HEK293 (cell line): ENCODE measurements at regions not wholly inside any gene's neighbourhood (a gene's known extent, or its start where the extent isn't known, plus 50 kb on each side); places are given as distances from the start of the nearest gene placed in this dataset.

Source experiments
- CTCF ChIA-PET: fragments of 350-600 bp; formaldehyde crosslinking; extraction: SDS; loops from one replicate; lab custom pipeline; 2021; ENCODE audit warnings: antibody characterized with exemption; lab: Yijun Ruan, JAX
- POLR2A ChIA-PET: fragments of 300-600 bp; formaldehyde crosslinking; extraction: SDS; loops from one replicate; lab custom pipeline; 2020; ENCODE audit warnings: antibody characterized with exemption, inconsistent platforms; lab: Yijun Ruan, JAX
- H3K27ac ChIP-seq: fragments of 200-500 bp; sonication (Bioruptor generic); 2 replicates; pipeline ENCODE4 v1.5.1; 2014; ENCODE audit warnings: low read depth, low read length, control low read depth, inconsistent platforms; ENCODE audit errors: extremely low read depth
- H3K36me3 ChIP-seq, 2 experiments: fragments of 200-500 bp in 1 of 2; sonication (Bioruptor generic) in 1 of 2; 1 replicate in 1 of 2; 2 replicates in 1 of 2; pipeline ENCODE4 v1.5.1; 2014 to 2017; ENCODE audit warnings: inconsistent platforms in 2 of 2, low read length in 2 of 2; ENCODE audit not compliant: control insufficient read depth in 2 of 2, insufficient read depth in 1 of 2
- H3K4me1 ChIP-seq: fragments of 200-500 bp; sonication (Bioruptor generic); 2 replicates; pipeline ENCODE4 v1.5.1; 2014; ENCODE audit warnings: mild to moderate bottlenecking, low read length, inconsistent platforms; ENCODE audit not compliant: control insufficient read depth, insufficient read depth
- H3K4me3 ChIP-seq: 2 replicates; pipeline ENCODE4 v1.5.1; 2011; ENCODE audit warnings: low read depth, mild to moderate bottlenecking, control low read depth, low read length, moderate library complexity
- H3K9me3 ChIP-seq: fragments of 200-500 bp; sonication (Bioruptor generic); 2 replicates; pipeline ENCODE4 v1.5.1; 2014; ENCODE audit warnings: low read depth, low read length, inconsistent platforms; ENCODE audit not compliant: control insufficient read depth, insufficient read depth
- KLF7 ChIP-seq: fragments of 450-650 bp; formaldehyde crosslinking; IDR thresholded peaks from 2 replicates; pipeline ENCODE4 v1.5.1; 2016; ENCODE audit warnings: missing biosample characterization, missing genetic modification characterization, borderline replicate concordance
- SP7 ChIP-seq: fragments of 450-650 bp; formaldehyde crosslinking; IDR thresholded peaks from 2 replicates; pipeline ENCODE4 v1.5.1; 2016; ENCODE audit warnings: missing biosample characterization, missing genetic modification characterization
- ZFP37 ChIP-seq: fragments of 450-650 bp; formaldehyde crosslinking; IDR thresholded peaks from 2 replicates; pipeline ENCODE4 v1.5.1; 2016; ENCODE audit warnings: missing biosample characterization, missing genetic modification characterization
- ZFP69B ChIP-seq: fragments of 450-650 bp; formaldehyde crosslinking; IDR thresholded peaks from 2 replicates; pipeline ENCODE4 v1.5.1; 2016; ENCODE audit warnings: missing biosample characterization, missing genetic modification characterization
- ZNF140 ChIP-seq: fragments of 450-650 bp; formaldehyde crosslinking; IDR thresholded peaks from 2 replicates; pipeline ENCODE4 v1.5.1; 2016; ENCODE audit warnings: missing biosample characterization, missing genetic modification characterization
- ZNF148 ChIP-seq: fragments of 450-650 bp; formaldehyde crosslinking; IDR thresholded peaks from 2 replicates; pipeline ENCODE4 v1.5.0; 2017; ENCODE audit warnings: missing biosample characterization, missing genetic modification characterization, borderline replicate concordance
- ZNF19 ChIP-seq: fragments of 450-650 bp; formaldehyde crosslinking; IDR thresholded peaks from 2 replicates; pipeline ENCODE4; 2016; ENCODE audit warnings: missing biosample characterization, missing genetic modification characterization, low read depth
- ZNF292 ChIP-seq: fragments of 450-650 bp; formaldehyde crosslinking; IDR thresholded peaks from 2 replicates; pipeline ENCODE4 v1.5.1; 2016; ENCODE audit warnings: low read depth, missing biosample characterization, missing genetic modification characterization, borderline replicate concordance
- ZNF311 ChIP-seq: fragments of 450-650 bp; formaldehyde crosslinking; IDR thresholded peaks from 2 replicates; pipeline ENCODE4 v1.5.1; 2017; ENCODE audit warnings: missing biosample characterization, missing genetic modification characterization, borderline replicate concordance
- ZNF324 ChIP-seq: fragments of 450-650 bp; formaldehyde crosslinking; IDR thresholded peaks from 2 replicates; pipeline ENCODE4 v1.5.1; 2016; ENCODE audit warnings: missing biosample characterization, missing genetic modification characterization
- ZNF341 ChIP-seq: fragments of 450-650 bp; formaldehyde crosslinking; IDR thresholded peaks from 2 replicates; pipeline ENCODE4; 2016; ENCODE audit warnings: low read depth, missing biosample characterization, missing genetic modification characterization
- ZNF37A ChIP-seq: fragments of 450-650 bp; IDR thresholded peaks from 2 replicates; pipeline ENCODE4 v1.5.1; 2018; ENCODE audit warnings: missing biosample characterization, missing genetic modification characterization
- ZNF404 ChIP-seq: fragments of 450-650 bp; formaldehyde crosslinking; IDR thresholded peaks from 2 replicates; pipeline ENCODE4 v1.5.1; 2017; ENCODE audit warnings: missing biosample characterization, missing genetic modification characterization
- ZNF488 ChIP-seq: fragments of 450-650 bp; formaldehyde crosslinking; IDR thresholded peaks from 2 replicates; pipeline ENCODE4 v1.5.1; 2016; ENCODE audit warnings: missing biosample characterization, missing genetic modification characterization
- ZNF521 ChIP-seq: fragments of 450-650 bp; formaldehyde crosslinking; IDR thresholded peaks from 2 replicates; pipeline ENCODE4 v1.5.1; 2017; ENCODE audit warnings: missing biosample characterization, mild to moderate bottlenecking, missing genetic modification characterization
- ZNF580 ChIP-seq: fragments of 450-650 bp; formaldehyde crosslinking; IDR thresholded peaks from 2 replicates; pipeline ENCODE4 v1.5.1; 2016; ENCODE audit warnings: missing biosample characterization, missing genetic modification characterization
- ZNF621 ChIP-seq: fragments of 450-650 bp; formaldehyde crosslinking; IDR thresholded peaks from 2 replicates; pipeline ENCODE4 v1.5.1; 2017; ENCODE audit warnings: missing biosample characterization, missing genetic modification characterization
- ZNF645 ChIP-seq: fragments of 450-650 bp; formaldehyde crosslinking; IDR thresholded peaks from 2 replicates; pipeline ENCODE4; 2016; ENCODE audit warnings: missing biosample characterization, missing genetic modification characterization
- ZNF658 ChIP-seq: fragments of 450-650 bp; formaldehyde crosslinking; IDR thresholded peaks from 2 replicates; pipeline ENCODE4; 2016; ENCODE audit warnings: missing biosample characterization, missing genetic modification characterization
- ZNF768 ChIP-seq: fragments of 450-650 bp; formaldehyde crosslinking; IDR thresholded peaks from 2 replicates; pipeline ENCODE4 v1.5.1; 2018; ENCODE audit warnings: missing biosample characterization, mild to moderate bottlenecking, missing genetic modification characterization
- ZNF843 ChIP-seq: fragments of 450-650 bp; formaldehyde crosslinking; IDR thresholded peaks from 2 replicates; pipeline ENCODE4 v1.5.1; 2016; ENCODE audit warnings: missing biosample characterization, missing genetic modification characterization

GRCh38 chr6:163951326-163951725, 536.8 kb downstream of the QKI start:
- Histone ChIP-seq H3K9me3 (no peaks in the 10 kb centered on the region), H3K4me3 (no peak overlapping the region), H3K4me1 (no peaks in the 10 kb centered on the region), H3K36me3 (no peaks in the 10 kb centered on the region), H3K27ac (no peak overlapping the region)
- TF ChIP-seq ZNF341 (tag by site-specific recombination) (no peak), ZNF658 (tag by site-specific recombination) (no peak), ZNF37A (tag by site-specific recombination) (no peak), ZNF768 (tag by site-specific recombination) (no peak), SP7 (no peak), ZNF488 (no peak), ZNF311 (tag by site-specific recombination) (no peak), ZNF404 (tag by site-specific recombination) (no peak), ZNF645 (no peak), ZNF843 (tag by site-specific recombination) (no peak), ZNF324 (tag by site-specific recombination) (no peak), ZFP37 (tag by site-specific recombination) (no peak), ZNF580 (tag by site-specific recombination) (no peak), ZNF19 (tag by site-specific recombination) (no peak)
- CTCF ChIA-PET: interaction anchor here (0.6 kb wide), 1 partner anchor 126 kb away, joined by 3 read pairs; no protein-coding TSS in a partner anchor
- POLR2A ChIA-PET: no interaction called here

- ChIA-PET CTCF (no interaction called here), POLR2A (no interaction called here)
- H3K9me3 ChIP-seq: no peaks in the 10 kb centered on the region
- H3K4me3 ChIP-seq: no peak overlapping the region
- TF ChIP-seq ZNF621 (tag by site-specific recombination): no peak
- TF ChIP-seq ZNF292 (tag by site-specific recombination): no peak
- no peak for TF ChIP-seq ZNF148 (tag by site-specific recombination)
- no peak for TF ChIP-seq ZFP69B
- no peak for TF ChIP-seq ZNF140 (tag by site-specific recombination)
- TF ChIP-seq ZNF521 (tag by site-specific recombination): no peak
- TF ChIP-seq KLF7 (tag by site-specific recombination): no peak
- H3K36me3 ChIP-seq: no peaks in the 10 kb centered on the region
- no peak overlapping the region for H3K27ac ChIP-seq
- H3K4me1 ChIP-seq: no peaks in the 10 kb centered on the region
Observed at GRCh38 chr6:163950159-163950558, 535.6 kb downstream of the QKI start.
